Fibroblast of pulmonary artery (primary cell): ENCODE measurements at regions not wholly inside any gene's neighbourhood (a gene's known extent, or its start where the extent isn't known, plus 50 kb on each side); places are given as distances from the start of the nearest gene placed in this dataset.

ENCODE experiments used
- DNase-seq: peaks from one replicate; pipeline ENCODE4 v3.0.0-alpha.2; 2010; ENCODE audit warnings: low read depth
- H3K4me3 ChIP-seq: replicated peaks from 2 replicates; pipeline ENCODE4 v1.5.1; 2011; ENCODE audit warnings: low read depth, mild to moderate bottlenecking, control low read depth, low read length, moderate library complexity
- CTCF ChIP-seq: IDR thresholded peaks from 2 replicates; pipeline ENCODE4 v1.5.1; 2011; ENCODE audit warnings: mild to moderate bottlenecking, control low read depth, low read length, inconsistent platforms; ENCODE audit errors: missing control alignments

- no peak overlapping the region for H3K4me3 ChIP-seq
- DNase-seq = no peak
- TF ChIP-seq CTCF = no peak
These were observed 534.6 kb upstream of the TMEFF2 start for GRCh38 chr2:192729369-192729768.

- no peak overlapping the region for H3K4me3 ChIP-seq
- TF ChIP-seq CTCF = no peak
- DNase-seq = no peak
These were observed 531.3 kb upstream of the TMEFF2 start for GRCh38 chr2:192725991-192726390.

GRCh38 chr2:192719629-192720028 lies 524.9 kb upstream of the TMEFF2 start:
- no peak overlapping the region for H3K4me3 ChIP-seq
- TF ChIP-seq CTCF = no peak
- DNase-seq = no peak

- DNase-seq = no peak
- no peak overlapping the region for H3K4me3 ChIP-seq
- TF ChIP-seq CTCF = no peak
These were observed 523.6 kb upstream of the TMEFF2 start for GRCh38 chr2:192718340-192718739.

- TF ChIP-seq CTCF = no peak
- DNase-seq = no peak
These were observed 506.2 kb upstream of the TMEFF2 start for GRCh38 chr2:192700934-192701333.

GRCh38 chr2:192697880-192698279 lies 503.1 kb upstream of the TMEFF2 start:
- no peak for TF ChIP-seq CTCF
- no peak for DNase-seq
- no peak overlapping the region for H3K4me3 ChIP-seq

More at GRCh38 chr2:192700934-192701333, 506.2 kb upstream of the TMEFF2 start:
- H3K4me3 ChIP-seq = no peak overlapping the region

GRCh38 chr2:192696857-192697256 lies 502.1 kb upstream of the TMEFF2 start:
- no peak for TF ChIP-seq CTCF
- no peak for DNase-seq
- H3K4me3 ChIP-seq = no peak overlapping the region
